HG02759 (cell line): ENCODE measurements at regions not wholly inside any gene's neighbourhood (a gene's known extent, or its start where the extent isn't known, plus 50 kb on each side); places are given as distances from the start of the nearest gene placed in this dataset.
"Not testable (repeated sequence)": the region's sequence is repeated elsewhere in the genome, so short reads cannot be mapped to it uniquely, and the experiment has no call there.

Experiments
- ATAC-seq: cut with Tn5 transposase; IDR thresholded peaks from one replicate; pipeline ENCODE4 v1.9.1; 2021; ENCODE audit warnings: mild to moderate bottlenecking, moderate library complexity; ENCODE audit not compliant: unreplicated experiment

DNA sequence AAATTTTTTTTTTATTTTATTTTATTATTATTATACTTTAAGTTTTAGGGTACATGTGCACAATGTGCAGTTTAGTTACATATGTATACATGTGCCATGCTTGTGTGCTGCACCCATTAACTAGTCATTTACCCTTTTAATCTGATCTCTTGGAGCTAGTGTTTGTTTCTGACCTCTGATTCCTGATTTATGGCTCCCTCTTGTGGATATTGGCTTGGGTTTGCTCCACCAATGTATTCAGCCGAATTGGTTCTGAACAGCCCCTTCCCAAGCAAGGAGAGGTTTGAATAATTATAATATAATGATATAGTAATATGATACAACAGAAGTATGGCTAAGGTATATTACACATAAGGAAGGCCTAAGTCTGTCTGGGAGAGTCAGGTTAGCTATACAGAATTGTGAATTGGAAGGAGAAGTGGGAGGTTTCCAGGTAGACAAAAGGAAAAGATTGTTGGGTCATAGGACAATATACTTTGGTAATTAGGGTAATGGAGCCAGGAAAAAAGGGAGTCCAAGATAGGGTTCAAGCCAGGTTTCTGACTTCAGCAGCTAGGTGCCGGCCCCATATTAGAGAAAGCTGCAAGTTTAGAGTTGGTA, 53.1 kb upstream of the HMCN1 start:
- peak; percentile 75 for ATAC-seq

DNA sequence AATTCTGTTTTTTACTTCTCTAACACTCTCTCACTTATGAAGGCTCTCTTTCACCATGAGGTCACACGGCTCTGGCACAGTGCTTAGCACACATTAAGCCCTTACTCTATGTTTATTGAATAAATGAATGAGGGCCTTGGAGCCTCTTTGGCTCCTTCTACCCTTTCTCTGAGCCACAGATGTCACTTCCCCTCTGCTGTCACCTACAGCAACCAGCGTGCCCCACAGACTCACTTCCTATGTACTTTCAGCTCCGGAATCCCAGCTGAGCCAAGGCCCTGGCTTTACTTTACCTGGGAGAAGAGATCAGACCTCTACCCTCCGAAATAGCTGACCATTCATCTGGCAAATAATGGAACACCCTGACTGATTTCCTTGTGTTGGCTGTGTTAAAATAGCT, 53.7 kb upstream of the HMCN1 start:
- ATAC-seq: no peak

DNA sequence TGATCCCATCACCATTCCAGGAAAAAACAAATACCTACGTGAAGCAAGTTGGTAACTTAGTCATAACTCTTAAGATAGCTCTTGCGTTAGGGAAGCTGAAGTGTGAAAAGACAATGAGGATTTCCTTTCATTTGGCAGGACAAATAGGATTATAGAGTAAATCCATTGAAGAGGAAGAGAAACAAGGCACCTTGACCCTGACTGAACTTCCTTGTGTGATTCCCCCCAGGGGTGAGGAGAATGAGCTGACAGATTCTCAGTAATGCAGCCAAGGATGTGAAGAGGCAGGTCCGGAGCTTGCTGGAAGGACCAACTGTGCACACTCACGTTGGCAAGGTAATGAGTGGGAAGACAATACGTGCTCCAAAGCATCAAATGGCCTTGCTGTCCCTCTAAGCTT, 55.0 kb upstream of the HMCN1 start:
- no peak for ATAC-seq

DNA sequence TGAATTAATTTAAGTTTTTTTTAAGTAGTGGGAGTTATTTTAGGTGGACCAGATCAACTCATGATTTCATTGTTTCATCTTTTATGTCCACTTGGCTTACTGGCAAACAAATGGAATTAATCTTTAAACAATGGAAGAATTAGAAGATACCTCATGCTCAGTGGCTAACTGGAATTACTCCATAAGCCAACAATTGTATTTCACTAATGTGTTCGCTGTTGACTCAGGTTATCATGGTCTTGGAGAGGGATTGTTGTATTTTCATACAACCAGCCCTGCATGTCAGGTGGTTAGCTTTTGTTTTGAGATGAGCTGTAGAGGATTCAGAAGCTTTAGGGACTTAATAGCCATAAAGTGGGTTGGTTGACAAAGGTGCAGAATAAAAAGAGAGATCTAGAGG, 57.2 kb upstream of the HMCN1 start:
- no peak for ATAC-seq

DNA sequence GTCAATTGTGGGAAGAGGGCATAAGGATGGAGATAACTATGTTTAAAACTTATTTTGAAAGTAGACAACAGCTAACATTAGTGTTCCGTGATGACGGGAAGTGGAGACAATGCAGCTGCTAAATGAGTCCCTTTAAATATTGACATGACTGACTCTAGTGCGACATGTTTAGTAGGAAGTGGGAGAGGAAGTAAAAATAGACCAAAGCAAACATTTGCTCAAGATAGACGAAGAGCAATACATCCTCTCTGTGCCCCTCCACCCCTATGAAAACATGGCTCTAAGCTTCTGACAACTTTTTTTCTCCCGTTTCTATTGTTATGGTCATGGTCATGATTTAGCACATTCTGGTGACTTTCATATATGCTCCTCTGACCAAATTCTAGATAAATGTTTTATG, 60.0 kb upstream of the HMCN1 start:
- ATAC-seq: peak; percentile 74

DNA sequence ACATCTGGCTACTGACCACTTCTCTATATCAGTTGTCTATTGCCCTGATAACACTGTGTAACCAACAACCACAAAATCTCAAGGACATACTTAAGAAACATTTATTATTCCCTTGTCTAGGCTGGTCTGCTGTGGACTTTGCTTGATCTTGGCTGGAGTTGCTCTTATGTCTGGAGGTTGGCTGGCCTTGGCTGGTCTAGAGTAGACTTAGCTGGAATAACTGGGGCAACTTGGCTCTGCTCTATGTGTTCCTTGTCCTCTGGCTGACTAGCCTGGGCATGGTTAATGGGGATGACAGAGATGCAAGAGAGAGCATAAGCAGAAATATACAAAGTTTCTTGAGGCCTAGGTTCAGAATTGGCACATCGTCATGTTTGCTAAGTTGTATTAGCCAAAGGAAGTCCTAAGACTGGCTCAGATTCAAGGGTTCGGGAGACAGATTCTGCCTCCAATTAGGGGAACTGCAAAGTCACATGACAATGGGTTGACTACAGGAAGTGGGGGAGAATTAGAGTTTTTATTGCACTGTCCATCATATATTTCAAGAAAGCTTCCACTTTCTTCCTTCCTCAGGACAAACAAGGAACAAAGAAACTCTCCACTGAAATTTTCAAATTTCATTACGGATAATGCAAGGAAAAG, 61.4 kb upstream of the HMCN1 start:
- no peak for ATAC-seq

GRCh38 chr1:185670187-185670627, 64.0 kb upstream of the HMCN1 start:
- no peak for ATAC-seq

GRCh38 chr1:185668013-185668412, 66.2 kb upstream of the HMCN1 start:
- no peak for ATAC-seq

- ATAC-seq: no peak
Observed at GRCh38 chr1:185666582-185666981, 67.6 kb upstream of the HMCN1 start.

GRCh38 chr1:185663771-185664296, 70.4 kb upstream of the HMCN1 start:
- ATAC-seq: no peak

DNA sequence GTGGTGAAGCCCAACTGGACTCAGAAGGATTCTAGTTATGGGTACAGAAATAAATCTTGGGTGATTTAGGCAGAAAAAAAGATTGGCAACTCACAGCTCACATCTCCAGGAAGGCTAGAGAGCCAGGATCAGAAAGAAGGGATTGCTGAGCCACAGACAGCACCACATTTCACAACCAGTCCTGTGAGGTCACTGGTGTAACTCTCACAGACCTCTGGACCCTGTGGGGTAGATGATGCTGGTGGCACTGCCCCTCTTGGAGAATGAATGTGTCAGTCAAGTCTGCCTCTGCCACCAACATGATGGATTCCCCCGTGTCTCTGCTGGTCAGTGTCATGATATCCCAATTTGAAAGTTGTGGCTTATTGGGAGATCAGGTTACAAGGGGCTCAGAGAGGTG, 70.9 kb upstream of the HMCN1 start:
- ATAC-seq: no peak

DNA sequence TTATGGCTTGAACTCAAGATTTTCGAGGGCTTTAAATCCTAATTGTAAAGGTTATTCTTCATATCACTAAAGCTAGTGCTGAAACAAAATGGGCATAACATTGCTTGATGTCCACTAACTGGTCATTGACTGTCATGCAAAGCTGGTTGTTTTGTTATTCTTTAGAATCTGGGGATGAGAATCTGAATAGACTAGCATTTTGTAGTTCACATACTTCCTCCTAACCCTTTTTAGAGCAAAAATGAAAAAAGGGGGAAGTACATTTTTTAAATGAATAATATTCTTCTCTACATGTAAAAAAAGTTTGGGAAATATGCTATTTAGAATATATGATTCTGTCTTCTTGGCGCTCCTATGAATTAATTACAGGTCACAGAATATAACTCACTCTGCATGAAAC, 72.2 kb upstream of the HMCN1 start:
- ATAC-seq: no peak

- no peak for ATAC-seq
Observed at GRCh38 chr1:185656663-185657062, 77.5 kb upstream of the HMCN1 start.

GRCh38 chr1:185654952-185655314, 79.3 kb upstream of the HMCN1 start:
- no peak for ATAC-seq

DNA sequence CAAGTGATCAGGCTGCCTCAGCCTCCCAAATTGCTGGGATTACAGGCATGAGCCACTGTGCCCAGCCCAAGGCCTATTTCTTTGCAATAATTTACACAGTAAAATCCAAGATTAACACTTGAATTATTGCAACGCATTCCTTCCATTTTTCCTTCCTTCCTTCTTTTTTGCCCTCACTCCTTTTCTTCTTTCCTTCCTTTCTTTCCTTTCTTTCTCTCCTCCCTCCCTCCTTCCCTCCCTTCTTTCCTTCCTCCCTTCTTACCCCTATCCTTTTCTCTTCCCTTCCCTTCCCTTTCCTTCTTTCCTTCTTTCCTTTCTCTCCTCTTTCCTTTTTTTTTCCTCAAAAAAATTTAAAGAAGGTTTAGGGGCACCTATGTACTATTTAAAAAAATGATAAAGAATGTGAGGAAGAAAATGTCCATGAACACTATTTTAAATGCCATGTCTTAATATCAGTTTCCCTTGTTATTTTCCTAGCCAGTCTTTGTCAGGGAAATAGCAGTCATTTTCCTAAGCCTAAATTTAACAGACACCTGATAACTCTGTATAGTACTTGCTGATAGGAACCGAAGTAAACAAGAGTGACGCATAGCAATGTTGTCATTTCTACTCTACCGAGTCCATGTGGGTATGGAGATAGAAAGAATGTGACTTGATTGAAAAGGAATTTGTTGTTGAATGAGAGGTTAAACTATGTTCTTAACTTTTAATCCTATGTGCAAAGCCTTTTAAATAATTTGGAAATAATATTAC, 79.8 kb upstream of the HMCN1 start:
- no peak for ATAC-seq

DNA sequence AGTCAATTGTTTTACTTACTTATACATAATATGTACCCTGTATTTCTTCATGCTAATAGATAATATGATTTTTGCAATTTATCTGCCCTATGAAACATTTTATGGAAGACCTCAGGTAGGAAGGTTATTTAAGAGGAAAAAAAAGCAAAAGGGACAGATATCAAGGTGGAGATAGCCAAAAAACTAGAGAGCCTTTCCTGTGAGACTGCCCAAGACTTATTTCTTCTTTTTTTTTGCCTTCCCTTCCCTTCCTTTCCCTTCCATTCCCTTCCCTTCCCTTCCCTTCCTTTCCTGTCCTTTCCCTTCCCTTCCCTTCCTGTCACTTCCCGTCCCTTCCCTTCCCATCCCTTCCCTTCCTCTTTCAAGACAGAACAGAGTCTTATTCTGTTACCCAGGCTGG, 80.6 kb upstream of the HMCN1 start:
- no peak for ATAC-seq

- ATAC-seq: no peak
Observed at GRCh38 chr1:185652348-185652747, 81.8 kb upstream of the HMCN1 start.

- ATAC-seq: no peak
Observed at GRCh38 chr1:185650602-185651230, 83.5 kb upstream of the HMCN1 start.

DNA sequence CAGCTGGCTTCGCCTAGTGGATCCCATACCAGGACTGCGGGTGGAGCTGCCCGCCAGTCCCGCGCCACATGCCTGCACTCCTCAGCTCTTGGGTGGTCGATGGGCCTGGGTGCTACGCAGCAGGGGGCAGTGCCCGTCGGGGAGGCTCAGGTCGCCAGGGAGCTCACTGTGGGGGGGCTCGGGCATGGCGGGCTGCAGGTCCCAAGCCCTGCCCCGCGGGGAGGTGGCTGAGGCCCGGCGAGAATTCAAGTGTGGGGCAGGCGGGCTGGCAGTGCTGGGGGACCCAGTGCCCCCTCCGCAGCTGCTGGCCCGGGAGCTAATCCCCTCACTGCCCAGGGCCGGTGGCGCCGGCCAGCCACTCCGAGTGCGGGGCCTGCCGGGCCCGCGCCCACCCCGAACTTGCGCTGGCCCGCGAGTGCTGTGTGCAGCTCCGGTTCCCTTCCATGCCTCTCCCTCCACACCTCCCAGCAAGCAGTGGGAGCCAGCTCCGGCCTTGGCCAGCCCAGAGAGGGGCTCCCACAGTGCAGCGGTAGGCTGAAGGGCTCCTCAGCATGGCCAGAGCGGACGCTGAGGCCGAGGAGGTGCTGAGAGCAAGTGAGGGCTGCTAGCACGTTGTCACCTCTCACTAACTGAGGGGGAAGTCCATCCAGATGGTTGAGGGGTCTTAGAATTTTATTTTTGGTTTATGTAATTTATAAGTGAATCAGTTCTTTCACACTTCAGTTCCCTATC, 85.2 kb upstream of the HMCN1 start:
- ATAC-seq: no peak

GRCh38 chr1:185647597-185648267, 86.5 kb upstream of the HMCN1 start:
- ATAC-seq: not testable (repeated sequence)
